ENCODE measurements at regions not wholly inside any gene's neighbourhood (a gene's known extent, or its start where the extent isn't known, plus 50 kb on each side); places are given as distances from the start of the nearest gene placed in this dataset.

DNA sequence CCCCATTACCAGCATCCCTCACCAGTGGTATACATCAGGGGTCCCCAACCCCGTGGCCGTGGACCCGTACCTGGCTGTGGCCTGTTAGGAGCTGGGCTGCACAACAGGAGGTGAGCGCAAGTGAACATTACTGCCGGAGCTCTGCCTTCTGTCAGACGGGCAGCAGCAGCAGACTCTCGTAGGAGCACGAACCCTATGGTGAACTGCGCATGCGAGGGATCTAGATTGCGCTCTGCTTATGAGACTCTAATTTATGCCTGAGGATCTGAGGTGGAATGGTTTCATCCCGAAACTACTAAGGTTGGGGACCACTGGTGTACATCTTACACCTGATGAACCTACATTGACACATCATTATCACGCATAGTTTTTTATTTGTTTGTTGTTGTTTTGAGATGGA is 52.8 kb upstream of the DHX15 start:
- no peak for DNase-seq

DNA sequence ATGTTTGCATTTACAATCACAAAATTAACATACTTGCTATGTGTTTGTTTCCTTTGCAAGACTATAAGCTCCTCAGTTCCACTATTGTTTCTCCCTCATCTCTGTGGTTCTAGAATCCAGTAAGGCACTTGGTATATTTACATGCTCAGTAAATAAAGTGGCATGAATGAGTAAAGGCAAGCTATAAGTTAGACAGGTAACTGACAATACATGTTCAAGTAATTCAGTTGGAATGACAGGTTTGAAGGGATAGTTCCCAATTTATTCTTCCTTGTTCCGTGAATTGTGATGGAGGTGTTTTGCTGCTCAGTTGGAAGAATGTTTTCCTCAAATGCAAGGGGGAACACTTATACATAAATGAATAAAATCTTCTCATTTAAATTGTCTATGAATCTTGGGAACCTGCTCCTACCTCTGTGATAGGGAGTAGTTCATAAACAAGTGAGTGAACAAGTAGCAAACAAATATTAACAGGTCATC is 54.1 kb upstream of the DHX15 start:
- DNase-seq = no peak

DNA sequence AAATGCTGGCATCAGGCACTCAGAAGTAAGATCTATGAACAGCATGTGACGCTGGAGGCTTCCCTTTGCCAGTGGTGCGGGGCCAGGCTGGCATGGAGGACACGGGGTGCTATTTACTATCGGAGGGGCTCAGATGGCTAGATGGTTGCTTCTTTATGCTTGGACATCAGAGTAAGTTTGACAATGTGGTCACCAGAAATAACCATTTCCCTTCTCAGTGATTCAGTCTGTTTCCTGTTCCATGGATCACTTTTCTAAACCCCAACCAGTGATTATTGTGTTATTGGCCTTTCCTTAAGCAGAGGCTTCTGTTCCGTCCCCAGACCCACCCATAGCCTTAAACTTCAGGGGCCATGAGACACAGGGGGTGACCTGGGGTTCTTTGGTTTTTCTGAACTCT is 55.4 kb upstream of the DHX15 start:
- no peak for DNase-seq

DNA sequence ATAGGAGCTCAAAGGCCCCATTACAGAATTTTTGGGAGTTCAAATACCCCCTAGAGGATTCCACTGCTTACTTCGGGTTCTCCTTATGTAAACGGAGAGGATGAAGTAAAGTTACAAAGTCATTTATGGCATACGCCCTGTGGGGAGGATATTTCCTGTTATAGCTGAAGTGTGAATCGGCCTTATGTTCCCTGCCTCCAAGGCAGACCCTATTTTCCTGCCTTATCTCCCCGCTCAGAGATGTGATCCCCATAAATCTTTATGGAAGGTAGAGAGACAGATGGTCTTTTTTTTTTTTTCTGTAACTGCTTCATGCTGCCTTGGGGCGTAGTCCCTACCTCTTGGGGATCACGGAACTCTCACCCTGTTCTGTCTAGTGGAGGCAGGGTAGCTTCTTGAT is 56.0 kb upstream of the DHX15 start:
- no peak for DNase-seq

DNA sequence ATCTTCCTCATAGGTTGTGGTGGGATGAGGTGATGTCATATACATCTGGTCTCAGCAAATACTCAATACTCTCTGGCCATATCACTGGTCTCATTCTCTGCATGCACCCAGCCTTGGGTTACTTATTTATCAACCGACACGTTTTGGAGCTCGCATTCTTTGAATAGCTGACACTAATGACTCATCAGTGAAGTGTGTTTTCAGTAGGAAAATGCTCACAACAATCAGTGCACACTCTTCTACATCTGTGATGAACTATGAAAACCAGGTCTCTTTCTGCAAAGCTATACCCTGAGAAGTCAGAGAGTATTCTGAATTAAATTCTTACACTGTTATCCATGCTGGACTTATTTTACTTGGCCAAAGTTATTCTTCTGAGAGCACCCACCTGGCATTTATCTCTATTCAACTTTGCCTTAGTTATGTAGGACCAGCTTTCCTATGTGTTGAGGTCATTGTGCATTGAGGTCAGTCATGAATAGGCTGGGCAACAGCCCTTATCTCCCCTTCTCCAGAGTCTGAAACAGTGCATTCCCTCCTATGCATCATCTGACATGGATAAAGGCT is 58.7 kb upstream of the DHX15 start:
- DNase-seq = no peak

DNA sequence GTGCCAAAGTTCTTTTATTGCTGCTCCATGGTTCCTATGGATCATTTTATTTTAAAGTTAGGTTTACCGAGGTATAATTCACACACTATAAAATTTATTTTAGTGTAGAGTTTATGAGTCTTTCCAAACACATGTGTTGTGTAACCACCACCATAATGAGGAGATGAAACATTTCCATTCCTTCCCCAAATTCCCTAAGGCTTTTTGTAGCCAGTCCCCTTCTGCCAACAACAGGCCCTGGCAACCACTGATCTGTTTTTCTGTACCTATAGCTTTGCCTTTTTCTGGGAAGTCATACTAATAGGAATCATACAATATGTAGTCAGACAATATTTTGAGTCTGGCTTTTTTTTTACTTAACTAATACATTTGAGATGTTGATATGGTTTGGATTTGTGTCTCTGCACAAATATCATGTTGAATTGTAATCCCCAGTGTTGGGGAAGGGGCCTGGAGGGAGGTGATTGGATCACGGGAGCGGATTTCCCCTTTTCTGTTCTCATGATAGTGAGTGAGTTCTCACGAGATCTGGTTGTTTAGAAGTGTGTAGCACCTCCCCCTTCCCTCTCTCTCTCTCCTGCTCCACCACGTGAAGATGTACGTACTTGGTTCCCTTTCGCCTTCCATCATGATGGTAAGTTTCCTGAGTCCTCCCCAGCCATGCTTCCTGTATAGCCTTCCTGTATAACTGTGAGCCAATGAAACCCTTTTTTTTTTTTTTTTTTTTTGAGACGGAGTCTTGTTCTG is 59.6 kb upstream of the DHX15 start:
- no peak for DNase-seq

DNA sequence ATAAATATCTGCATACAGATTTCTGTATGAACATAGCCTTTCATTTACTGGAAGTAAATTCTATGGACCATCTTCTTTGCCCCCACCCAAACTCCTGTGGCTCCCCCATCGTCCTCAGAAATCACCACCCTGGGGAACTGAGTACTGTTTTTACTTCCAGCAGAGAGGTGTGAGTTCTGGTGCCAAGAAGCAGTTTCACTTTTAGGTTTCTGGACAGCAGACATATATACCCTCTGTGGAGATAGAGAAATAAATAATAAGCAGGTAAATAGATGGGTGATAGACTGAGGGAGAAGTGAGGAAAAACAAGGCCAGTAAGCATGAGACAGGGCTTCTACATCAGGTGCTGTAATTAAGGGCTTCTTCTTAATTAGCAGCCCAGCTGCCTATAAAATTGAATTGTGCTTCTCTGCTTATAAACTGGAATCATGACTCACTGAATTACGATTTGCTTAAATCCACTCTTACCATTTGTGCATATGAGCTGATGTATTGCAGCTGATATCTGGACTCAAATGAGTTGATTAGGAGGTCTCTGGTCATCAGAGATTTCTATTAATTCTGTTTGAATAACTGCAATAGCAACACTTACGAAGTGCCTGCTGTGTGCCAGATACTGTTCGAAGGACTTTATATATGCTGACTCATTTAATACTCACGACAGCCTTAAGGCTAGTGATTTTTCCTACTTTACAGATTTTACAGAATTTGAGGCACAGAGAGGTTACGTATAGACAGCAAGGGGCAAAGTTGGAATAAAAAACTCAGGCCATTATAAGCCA is 60.8 kb upstream of the DHX15 start:
- no peak for DNase-seq

DNA sequence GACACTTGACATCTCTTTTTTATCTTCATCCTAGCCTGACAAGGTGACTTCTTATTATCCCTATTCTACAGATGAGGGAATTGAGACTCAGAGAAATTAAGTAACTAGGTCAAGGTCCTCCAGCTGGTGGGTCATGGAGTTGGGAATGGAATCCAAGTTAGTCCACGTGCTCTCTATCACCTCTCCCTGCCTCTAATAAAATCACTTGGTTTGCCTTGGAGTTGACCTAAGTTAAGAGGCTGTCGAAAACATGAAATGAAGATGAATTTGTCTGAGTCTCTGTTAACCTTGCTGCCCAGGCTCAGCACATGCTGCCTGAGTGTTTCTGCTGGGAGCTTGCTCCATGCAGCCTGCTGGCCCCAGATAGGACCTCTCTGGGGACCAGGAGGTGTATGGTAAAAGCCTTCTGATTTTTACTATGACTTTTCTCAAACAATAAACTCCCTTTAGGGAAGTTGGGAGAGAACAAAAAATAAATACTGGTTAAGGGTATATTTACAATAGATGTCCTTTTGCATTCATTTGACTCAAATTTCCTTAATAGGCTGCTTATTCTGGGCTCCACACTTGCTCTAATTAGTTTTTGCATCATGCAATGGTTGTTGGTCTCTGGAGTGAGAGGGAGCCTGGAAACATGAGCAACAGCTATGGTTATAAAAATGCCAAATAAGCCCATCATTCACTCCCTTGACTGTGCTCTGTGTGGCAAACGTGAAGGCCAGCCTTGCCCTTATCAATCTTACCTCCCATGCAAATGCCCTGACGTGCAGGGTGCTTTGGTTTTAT is 61.6 kb upstream of the DHX15 start:
- DNase-seq = no peak

DNA sequence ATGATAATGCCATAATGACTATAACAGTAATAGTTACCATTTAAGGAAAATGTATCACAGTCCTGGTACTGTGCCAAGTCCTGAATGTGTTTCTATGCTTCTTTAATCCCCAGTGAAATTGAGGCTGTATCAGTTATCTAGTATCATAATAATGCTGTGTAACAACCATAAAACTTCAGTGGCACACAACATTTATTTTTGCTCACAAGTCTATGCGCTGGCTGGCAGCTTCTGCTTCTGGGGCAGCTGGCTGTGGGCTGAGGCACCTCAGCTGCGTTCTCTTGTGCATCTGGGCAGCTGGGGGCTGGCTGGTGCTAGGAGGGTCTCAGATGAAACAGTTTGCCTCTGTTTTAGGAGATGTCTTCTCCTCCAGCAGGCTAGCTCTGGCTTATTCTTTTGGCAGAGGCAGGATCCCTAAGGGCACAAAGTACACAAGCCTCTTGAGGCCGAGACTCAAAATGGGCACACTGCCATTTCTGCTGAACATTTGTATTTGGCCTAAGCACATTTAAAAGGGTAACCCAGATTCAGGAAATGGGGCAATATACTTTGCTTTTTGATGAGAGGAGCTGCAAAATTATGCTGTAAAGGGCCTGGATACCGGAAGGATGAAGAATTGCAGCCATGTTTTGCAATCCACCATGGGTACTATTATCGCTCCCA is 62.6 kb upstream of the DHX15 start:
- no peak for DNase-seq

DNA sequence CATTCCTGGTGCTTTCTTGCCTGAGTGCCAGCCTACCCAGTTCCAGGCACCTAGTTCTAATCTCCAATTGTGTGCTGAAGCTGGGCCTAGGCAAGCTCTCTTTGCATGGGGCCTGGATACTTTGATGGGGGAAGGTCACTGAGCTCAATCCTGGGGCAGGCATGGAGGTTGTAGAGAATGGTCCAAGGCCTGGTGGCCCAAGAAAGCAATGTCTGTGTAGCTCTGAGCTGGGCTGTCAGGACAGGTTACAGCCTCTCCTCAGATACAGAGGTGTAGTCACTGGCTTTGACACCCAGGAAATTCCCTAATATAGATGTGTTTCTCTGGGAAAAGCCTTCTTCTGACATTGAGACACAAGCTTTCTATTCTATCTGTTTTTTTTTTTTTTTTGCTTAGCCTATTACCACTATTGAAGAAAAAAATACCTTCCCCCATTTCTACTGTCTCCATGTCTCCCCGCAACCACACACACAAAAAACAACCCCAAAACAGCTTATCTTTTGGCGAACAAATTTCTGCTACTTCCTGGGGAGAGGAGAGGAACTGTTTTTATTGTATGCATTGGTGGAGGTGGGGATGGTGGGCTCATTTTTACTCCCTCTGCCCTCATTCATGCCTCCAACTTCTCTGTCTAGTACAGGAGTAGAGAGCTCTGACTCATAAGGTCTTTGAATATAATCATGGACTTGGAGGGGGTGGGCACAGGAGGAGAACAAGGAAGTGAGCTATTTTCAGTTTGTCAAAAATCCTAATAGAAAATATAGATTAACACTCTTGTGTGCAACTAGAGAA is 66.7 kb upstream of the DHX15 start:
- DNase-seq = no peak

DNA sequence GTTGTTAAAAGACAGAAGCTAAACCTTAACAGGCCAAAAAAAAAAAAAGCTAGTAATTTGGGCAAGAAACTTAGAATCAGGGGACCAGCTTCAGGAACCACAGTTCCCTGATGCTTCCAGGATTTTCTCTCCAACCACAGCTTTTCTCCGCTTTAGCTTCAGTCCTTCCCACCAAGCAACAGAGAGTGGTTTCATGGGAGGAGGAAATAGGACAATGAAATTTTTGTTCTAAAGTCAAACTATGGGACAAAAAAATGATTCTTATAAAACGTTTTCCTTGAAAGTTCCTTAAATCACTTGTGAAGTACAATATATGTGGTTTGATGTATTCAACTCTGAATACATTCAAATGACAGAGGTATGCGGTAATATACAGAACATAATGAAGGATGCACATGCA is 71.0 kb upstream of the DHX15 start:
- no peak for DNase-seq

DNA sequence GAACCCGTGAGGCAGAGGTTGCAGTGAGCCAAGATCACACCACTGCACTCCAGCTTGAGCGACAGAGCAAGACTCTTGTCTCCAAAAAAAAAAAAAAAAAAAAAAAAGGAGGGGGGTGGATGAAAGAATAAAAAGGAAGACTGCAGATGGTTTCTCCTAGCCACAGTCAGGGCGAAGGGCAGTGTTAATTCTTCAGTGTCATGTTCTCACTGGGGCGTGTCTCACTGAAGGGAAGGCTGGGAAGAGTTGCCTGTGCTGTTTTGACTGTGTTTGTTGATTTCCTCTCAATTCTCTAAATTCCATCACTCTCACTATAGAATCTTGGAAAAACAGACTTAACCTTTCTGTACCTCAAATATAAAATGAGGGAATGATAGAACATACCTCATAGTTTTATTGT is 71.6 kb upstream of the DHX15 start:
- DNase-seq = no peak

DNA sequence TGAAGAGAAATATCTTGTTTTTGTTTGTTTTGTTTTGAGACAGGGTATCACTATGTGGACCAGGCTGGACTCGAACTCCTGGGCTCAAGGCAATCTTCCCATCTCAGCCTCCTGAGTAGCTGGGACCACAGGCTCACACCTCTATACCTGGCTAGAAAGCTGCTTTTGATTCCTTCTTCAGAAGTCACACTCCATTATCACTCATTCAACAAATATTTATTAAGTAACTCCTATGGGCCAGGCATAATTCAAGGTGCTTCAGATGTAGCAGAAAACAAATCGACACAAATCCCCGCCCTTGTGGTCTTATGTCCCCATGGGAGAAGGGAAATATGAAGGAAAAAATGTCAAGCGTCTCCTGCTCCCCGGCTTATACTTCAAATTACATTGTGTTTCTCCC is 72.6 kb upstream of the DHX15 start:
- no peak for DNase-seq

DNA sequence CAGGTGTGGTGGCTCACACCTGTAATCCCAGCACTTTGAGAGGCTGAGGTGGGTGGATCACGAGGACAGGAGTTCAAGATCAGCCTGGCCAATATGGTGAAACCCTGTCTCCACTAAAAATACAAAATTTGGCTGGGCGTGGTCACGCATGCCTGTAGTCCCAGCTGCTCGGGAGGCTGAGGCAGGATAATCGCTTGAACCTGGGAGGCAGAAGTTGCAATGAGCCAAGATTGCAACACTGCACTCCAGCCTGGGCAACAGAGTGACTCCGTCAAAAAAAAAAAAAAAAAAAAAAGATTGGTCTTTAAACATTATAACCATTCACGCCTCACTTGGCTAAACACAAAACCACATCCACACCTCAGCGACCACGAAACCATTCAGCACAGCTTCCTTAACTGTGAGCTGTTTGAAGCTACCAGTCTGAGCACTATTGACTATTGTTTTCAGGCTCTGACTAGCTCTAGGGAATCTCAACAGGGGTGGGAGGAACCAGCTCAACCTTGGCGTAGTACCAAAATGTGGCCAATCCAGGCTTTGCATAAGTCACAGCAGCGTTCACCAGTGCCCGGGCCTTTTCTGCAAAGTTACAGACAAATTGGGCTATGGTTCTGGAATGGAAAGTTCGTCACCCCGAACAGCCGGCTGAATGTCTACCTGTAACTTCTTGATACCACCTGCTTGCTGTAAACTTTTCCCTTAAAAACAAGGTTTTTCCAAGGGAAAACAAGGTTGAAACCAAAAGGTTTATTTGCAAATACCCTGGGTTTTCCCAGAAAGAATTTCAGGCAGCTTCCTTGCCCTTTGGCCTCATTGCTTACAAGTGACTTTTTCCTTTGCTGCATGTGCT is 73.6 kb upstream of the DHX15 start:
- DNase-seq = peak; percentile 15

DNA sequence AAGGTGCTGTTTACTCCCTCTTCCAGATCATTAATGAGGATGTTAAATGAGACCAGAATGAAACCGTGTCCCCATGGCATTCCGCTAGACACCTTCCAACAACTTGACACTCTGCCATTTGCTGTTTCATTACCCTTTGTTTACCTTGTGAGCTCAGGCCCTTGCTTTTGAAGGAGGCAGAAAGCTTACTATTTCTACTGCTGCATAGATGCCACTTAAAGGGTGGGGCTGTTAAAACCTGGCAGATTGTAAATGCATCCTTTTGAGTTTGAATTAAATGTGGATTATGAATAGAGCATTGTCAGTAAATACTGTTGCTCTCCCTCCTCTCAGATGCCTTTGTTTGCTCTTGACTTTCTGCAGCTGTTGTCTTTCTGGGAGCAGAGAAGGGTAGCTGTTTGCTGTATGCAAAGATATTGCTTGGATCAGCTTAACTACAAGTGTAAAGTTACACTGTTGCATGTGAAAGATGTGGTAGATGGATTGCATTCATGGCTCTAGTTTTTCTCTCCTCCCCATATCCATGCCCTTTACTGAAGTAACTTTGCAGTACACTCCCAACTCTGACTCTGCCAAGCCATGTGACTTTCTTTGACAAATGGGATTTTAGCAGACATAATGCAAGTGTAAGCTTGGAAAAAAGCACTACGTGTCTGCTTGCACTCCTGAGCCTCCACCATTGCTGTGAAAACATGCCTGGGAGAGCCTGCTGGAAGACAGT is 75.0 kb upstream of the DHX15 start:
- no peak for DNase-seq

DNA sequence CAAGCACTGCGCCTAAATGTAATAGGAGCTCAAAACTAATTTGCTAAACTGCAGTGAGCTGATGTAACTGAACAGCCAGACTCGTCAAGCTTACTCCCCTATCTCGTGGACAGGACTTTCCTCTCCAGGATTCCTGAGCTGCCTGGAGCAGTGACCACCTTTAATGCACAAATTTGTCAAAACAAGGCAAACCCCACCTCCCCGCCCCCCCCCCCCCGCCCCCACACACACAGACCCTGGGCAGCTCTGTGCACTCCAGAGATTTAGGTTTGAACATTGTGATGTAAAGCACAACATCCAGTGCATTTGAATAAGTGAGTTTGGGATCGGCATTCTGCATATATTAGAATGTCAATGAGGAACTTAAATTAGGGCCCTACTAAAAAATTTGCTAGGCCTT is 77.7 kb upstream of the DHX15 start:
- DNase-seq = no peak

DNA sequence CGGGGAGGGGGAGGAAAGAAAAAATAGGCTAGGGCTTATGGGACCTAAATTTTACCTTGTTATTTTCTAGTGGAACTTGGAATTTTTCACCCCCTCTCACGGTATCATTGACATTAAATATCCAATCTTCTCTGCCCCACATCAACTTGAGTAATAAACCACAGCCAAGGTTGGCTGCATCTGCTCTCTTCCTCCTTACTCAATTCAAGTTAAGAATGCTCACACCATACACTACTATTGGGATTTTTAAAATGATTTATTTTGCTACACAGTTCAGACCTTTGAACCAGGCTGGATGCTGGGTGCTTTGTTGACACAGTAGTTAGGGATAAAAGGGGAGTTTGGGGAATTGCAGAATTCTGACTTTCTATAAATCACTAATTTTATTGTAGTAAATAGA is 78.2 kb upstream of the DHX15 start:
- DNase-seq = no peak

DNA sequence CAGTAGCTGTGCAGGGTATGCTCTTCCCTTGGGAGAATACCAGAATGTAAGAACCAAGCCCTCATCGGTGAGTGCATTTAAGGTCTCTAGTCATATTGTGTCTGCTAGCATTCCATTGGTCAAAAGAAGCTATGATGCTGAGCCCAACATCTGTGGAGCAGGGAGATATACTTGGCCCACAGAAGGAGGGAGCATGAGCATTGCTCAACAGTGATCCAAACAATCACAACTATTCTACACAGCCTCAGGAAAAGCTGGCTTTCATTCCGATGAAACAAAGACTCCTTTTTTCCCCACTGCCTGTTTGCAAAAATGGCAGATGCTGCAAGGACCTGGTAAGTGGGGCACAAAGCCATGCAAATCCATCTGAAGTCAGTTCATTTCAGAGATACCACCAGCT is 80.6 kb upstream of the DHX15 start:
- no peak for DNase-seq

DNA sequence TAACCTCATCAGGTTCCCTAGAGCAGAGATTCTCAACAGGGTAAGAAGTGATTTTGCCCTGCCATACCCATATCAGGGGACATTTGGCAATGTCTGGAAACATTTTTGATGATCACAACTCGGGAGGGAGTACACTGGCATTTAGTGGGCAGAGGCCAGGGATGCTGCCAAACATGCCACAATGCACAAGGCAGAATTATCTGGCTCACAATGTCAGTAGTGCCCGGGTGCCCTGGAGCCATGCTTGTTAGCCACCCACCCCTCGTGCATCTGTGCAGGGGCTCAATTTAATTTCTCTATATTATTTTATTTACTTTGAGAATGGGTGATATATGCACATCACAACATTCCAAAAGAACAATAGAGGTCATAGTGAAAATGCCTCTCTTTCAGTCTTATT is 82.0 kb upstream of the DHX15 start:
- DNase-seq = no peak

DNA sequence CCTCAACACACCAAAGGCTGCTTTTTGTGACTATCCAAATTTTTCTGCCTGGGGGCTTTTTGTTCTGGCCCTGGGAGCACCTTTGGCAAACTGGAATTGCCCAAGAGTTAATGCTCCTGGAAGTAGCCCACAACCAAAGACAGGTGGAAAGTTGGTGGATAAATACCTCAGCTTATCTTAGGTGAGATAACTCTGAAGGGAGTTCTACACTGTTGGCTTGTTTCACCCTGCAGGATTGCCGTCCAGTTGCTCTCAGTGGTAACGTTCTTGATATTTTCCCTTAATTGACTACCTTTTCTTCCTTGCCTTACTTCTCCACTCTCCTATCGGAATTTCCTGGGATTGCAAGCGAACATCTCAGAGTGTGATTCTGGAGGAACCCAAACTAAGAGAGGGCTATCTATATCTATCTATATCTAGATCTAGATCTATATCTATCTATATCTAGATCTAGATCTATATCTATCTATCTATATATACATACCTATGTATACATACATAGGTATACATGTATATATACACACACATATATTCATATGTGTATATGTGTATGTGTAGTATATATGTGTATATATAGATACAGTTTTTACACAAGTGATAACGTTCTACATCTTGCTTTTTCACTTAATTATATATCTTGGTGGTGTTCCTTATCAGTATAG is 82.6 kb upstream of the DHX15 start:
- DNase-seq = no peak
